Liver (tissue), 7 donors: ENCODE measurements at regions not wholly inside any gene's neighbourhood (a gene's known extent, or its start where the extent isn't known, plus 50 kb on each side); places are given as distances from the start of the nearest gene placed in this dataset.

Source experiments
- DNase-seq: peaks from one replicate; pipeline ENCODE4 v3.0.0-alpha.2; 2017; ENCODE audit warnings: low spot score
- H3K27ac ChIP-seq, 2 donors: one replicate each; pipeline ENCODE4 v1.7.0; 2013; ENCODE audit warnings: inconsistent platforms in 2 of 2, low read length in 2 of 2, control low read depth in 1 of 2, low read depth in 1 of 2, mild to moderate bottlenecking in 1 of 2
- H3K27me3 ChIP-seq, 4 donors: one replicate each; pipeline versions ENCODE4 v1.6.1 to v1.7.0; 2013; ENCODE audit warnings: low read length in 3 of 4, inconsistent platforms in 1 of 4, mild to moderate bottlenecking in 1 of 4, moderate library complexity in 1 of 4; ENCODE audit not compliant: control insufficient read depth in 4 of 4, insufficient read depth in 4 of 4
- H3K36me3 ChIP-seq, 4 donors: one replicate each; pipeline versions ENCODE4 v1.6.1 to v1.7.0; 2013; ENCODE audit warnings: low read length in 3 of 4, mild to moderate bottlenecking in 3 of 4, low read depth in 1 of 4, moderate library complexity in 1 of 4; ENCODE audit not compliant: control insufficient read depth in 4 of 4, insufficient read depth in 3 of 4
- H3K4me1 ChIP-seq, 4 donors: one replicate each; pipeline versions ENCODE4 v1.6.1 to v1.7.0; 2013; ENCODE audit warnings: low read length in 3 of 4, mild to moderate bottlenecking in 3 of 4, moderate library complexity in 1 of 4; ENCODE audit not compliant: control insufficient read depth in 4 of 4, insufficient read depth in 4 of 4
- H3K4me3 ChIP-seq, 3 donors: one replicate each; pipeline versions ENCODE4 v1.6.1 to v1.7.0; 2013; ENCODE audit warnings: low read length in 3 of 3, control low read depth in 1 of 3, low read depth in 1 of 3, mild to moderate bottlenecking in 1 of 3
- H3K9ac ChIP-seq, 2 donors: one replicate each; pipeline ENCODE4 v1.7.0; 2013; ENCODE audit warnings: low read length in 2 of 2, mild to moderate bottlenecking in 2 of 2, moderate library complexity in 2 of 2, control low read depth in 1 of 2, low read depth in 1 of 2
- H3K9me3 ChIP-seq, 4 donors: one replicate each; pipeline versions ENCODE4 v1.6.1 to v1.7.0; 2013; ENCODE audit warnings: low read length in 3 of 4; ENCODE audit not compliant: control insufficient read depth in 4 of 4
- EGR1 ChIP-seq, 2 donors: IDR thresholded peaks; 2 replicates each; pipeline ENCODE4 v1.6.1; 2016 to 2018; ENCODE audit warnings: antibody characterized with exemption in 2 of 2, low read depth in 2 of 2
- FOXA1 ChIP-seq: IDR thresholded peaks from 2 replicates; pipeline ENCODE4 v1.6.1; 2016; ENCODE audit warnings: antibody characterized with exemption
- FOXA2 ChIP-seq: IDR thresholded peaks from 2 replicates; pipeline ENCODE4 v1.6.1; 2016; ENCODE audit warnings: antibody characterized with exemption
- GABPA ChIP-seq, 2 donors: IDR thresholded peaks in 1 of 2; conservative IDR thresholded peaks in 1 of 2; 2 replicates each; pipeline ENCODE4 v1.6.1; 2016; ENCODE audit warnings: antibody characterized with exemption in 2 of 2, mild to moderate bottlenecking in 1 of 2, moderate library complexity in 1 of 2
- HNF4A ChIP-seq, 2 donors: conservative IDR thresholded peaks; 2 replicates each; pipeline ENCODE4 v1.6.1; 2016; ENCODE audit warnings: antibody characterized with exemption in 2 of 2, mild to moderate bottlenecking in 2 of 2
- HNF4G ChIP-seq: IDR thresholded peaks from 2 replicates; pipeline ENCODE4 v1.6.1; 2016; ENCODE audit warnings: antibody characterized with exemption
- JUND ChIP-seq, 2 donors: IDR thresholded peaks; 2 replicates each; pipeline ENCODE4 v1.6.1; 2016; ENCODE audit warnings: antibody characterized with exemption in 2 of 2
- NR2F2 ChIP-seq: IDR thresholded peaks from 2 replicates; pipeline ENCODE4 v1.6.1; 2016; ENCODE audit warnings: antibody characterized with exemption
- RAD21 ChIP-seq, 2 donors: IDR thresholded peaks; 2 replicates each; pipeline ENCODE4 v1.6.1; 2016; ENCODE audit warnings: antibody characterized with exemption in 2 of 2, mild to moderate bottlenecking in 2 of 2
- RXRA ChIP-seq, 2 donors: IDR thresholded peaks; 2 replicates each; pipeline ENCODE4 v1.6.1; 2017 to 2018; ENCODE audit warnings: antibody characterized with exemption in 2 of 2, mild to moderate bottlenecking in 1 of 2
- SP1 ChIP-seq: IDR thresholded peaks from 2 replicates; pipeline ENCODE4 v1.6.1; 2018; ENCODE audit warnings: antibody characterized with exemption, mild to moderate bottlenecking
- TAF1 ChIP-seq: conservative IDR thresholded peaks from 2 replicates; pipeline ENCODE4 v1.6.1; 2016; ENCODE audit warnings: antibody characterized with exemption, mild to moderate bottlenecking
- YY1 ChIP-seq: IDR thresholded peaks from 2 replicates; pipeline ENCODE4 v1.6.1; 2016; ENCODE audit warnings: antibody characterized with exemption, mild to moderate bottlenecking
- TF ChIP-seq, protein P1 (sequence below): IDR thresholded peaks from 2 replicates; pipeline ENCODE4 v1.6.1; 2016; ENCODE audit warnings: antibody characterized with exemption
- TF ChIP-seq, protein P2 (sequence below): IDR thresholded peaks from 2 replicates; pipeline ENCODE4 v1.6.1; 2016; ENCODE audit warnings: antibody characterized with exemption
- TF ChIP-seq, protein P3 (sequence below): fragments of 150-350 bp; IDR thresholded peaks from 2 replicates; pipeline ENCODE4 v1.5.1; 2017; ENCODE audit warnings: improper control_type of control experiment, low read depth, low read length; ENCODE audit not compliant: missing input control
- TF ChIP-seq, protein P4 (sequence below): IDR thresholded peaks from 2 replicates; pipeline ENCODE4 v1.6.1; 2016; ENCODE audit warnings: antibody characterized with exemption
- TF ChIP-seq, protein P5 (sequence below): IDR thresholded peaks from 2 replicates; pipeline ENCODE4 v1.6.1; 2016; ENCODE audit warnings: antibody characterized with exemption, mild to moderate bottlenecking
- donor health status: healthy.
- donor health status: healthy.
- donor health status: healthy.
- donor health status: healthy.

DNA sequence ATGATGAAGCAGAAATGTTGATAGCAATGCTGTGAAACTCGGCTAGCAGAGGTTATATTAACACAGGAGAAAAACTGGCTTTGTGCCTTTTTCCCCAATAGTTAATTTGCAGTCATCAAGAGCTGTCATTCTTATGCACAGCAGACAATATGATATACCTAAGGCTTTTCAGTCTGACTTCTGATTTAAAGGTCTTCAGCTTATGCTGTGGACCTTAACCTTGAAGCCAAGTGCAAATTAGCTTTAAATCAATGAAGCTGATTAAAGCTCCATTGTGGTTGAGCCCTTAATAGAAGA lies 171.6 kb upstream of the ID4 start (continued):
- TF ChIP-seq, protein P1, sequence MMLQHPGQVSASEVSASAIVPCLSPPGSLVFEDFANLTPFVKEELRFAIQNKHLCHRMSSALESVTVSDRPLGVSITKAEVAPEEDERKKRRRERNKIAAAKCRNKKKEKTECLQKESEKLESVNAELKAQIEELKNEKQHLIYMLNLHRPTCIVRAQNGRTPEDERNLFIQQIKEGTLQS, result no peak
- no peak for TF ChIP-seq JUND (IDR thresholded peaks at IDR 0.05)

DNA sequence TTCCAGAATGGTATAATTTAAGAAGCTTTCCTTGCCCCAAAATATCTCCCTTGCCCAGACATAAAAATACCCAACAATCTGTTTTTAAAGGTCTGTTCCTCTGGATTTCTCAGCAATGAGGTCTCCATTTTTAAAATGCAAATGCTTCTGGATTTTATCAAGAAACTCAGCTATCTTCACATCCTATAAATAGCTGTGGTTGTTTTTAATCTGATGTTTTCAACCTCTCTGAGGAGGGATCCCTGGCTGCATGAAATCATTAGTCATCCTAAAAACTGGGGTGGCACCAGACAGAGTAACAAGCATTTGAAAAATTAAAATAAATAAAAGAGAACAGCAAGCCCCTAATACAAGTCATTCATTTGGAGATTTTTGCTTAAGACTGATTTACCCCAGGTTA lies 168.5 kb upstream of the ID4 start:
- Histone ChIP-seq H3K36me3 (no peaks in the 10 kb centered on the region), H3K9ac (no peak overlapping the region), H3K27ac (no peak overlapping the region), H3K27me3 (no peaks in the 10 kb centered on the region), H3K4me1 (no peaks in the 10 kb centered on the region), H3K9me3 (no peaks in the 10 kb centered on the region), H3K4me3 (no peak overlapping the region)
- no peak for DNase-seq
- no peak for TF ChIP-seq TAF1

DNA sequence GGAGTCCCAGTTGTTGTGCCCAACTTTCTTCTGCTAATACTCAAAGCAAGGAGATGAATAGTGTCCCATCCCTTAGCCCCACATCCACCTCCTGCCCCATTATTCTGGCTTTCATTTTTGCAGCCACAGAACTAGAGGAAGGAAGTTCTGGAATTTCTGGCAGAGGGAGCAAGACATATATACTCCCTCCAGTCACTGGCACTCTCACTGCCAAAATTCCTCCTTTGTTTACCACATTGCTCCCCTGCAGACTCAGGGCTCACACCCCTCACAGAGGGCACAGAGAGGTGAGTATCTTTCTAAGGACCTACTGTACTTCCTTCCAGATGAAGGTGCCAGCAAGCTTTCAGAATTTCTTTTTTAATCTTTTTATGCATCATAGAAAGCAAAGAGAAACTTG lies 168.0 kb upstream of the ID4 start:
- TF ChIP-seq HNF4G (no peak), FOXA1 (no peak), EGR1 (IDR thresholded peaks at IDR 0.05; ENCODE audit: low read depth in 2 of 2) (no peak), RAD21 (IDR thresholded peaks at IDR 0.05) (no peak), TAF1 (no peak), HNF4A (conservative IDR thresholded peaks at IDR 0.05) (no peak), JUND (IDR thresholded peaks at IDR 0.05) (no peak), SP1 (no peak), NR2F2 (no peak), FOXA2 (no peak), YY1 (no peak), RXRA (IDR thresholded peaks at IDR 0.05) (no peak), GABPA (IDR thresholded peaks at IDR 0.05 in 1 of 2, conservative IDR thresholded peaks at IDR 0.05 in 1 of 2) (no peak)
- TF ChIP-seq, protein P2, sequence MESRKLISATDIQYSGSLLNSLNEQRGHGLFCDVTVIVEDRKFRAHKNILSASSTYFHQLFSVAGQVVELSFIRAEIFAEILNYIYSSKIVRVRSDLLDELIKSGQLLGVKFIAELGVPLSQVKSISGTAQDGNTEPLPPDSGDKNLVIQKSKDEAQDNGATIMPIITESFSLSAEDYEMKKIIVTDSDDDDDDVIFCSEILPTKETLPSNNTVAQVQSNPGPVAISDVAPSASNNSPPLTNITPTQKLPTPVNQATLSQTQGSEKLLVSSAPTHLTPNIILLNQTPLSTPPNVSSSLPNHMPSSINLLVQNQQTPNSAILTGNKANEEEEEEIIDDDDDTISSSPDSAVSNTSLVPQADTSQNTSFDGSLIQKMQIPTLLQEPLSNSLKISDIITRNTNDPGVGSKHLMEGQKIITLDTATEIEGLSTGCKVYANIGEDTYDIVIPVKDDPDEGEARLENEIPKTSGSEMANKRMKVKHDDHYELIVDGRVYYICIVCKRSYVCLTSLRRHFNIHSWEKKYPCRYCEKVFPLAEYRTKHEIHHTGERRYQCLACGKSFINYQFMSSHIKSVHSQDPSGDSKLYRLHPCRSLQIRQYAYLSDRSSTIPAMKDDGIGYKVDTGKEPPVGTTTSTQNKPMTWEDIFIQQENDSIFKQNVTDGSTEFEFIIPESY, result no peak
- TF ChIP-seq, protein P3, sequence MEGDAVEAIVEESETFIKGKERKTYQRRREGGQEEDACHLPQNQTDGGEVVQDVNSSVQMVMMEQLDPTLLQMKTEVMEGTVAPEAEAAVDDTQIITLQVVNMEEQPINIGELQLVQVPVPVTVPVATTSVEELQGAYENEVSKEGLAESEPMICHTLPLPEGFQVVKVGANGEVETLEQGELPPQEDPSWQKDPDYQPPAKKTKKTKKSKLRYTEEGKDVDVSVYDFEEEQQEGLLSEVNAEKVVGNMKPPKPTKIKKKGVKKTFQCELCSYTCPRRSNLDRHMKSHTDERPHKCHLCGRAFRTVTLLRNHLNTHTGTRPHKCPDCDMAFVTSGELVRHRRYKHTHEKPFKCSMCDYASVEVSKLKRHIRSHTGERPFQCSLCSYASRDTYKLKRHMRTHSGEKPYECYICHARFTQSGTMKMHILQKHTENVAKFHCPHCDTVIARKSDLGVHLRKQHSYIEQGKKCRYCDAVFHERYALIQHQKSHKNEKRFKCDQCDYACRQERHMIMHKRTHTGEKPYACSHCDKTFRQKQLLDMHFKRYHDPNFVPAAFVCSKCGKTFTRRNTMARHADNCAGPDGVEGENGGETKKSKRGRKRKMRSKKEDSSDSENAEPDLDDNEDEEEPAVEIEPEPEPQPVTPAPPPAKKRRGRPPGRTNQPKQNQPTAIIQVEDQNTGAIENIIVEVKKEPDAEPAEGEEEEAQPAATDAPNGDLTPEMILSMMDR, result no peak
- TF ChIP-seq, protein P1, result no peak
- TF ChIP-seq, protein P4, sequence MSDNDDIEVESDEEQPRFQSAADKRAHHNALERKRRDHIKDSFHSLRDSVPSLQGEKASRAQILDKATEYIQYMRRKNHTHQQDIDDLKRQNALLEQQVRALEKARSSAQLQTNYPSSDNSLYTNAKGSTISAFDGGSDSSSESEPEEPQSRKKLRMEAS, result no peak
- TF ChIP-seq, protein P5, sequence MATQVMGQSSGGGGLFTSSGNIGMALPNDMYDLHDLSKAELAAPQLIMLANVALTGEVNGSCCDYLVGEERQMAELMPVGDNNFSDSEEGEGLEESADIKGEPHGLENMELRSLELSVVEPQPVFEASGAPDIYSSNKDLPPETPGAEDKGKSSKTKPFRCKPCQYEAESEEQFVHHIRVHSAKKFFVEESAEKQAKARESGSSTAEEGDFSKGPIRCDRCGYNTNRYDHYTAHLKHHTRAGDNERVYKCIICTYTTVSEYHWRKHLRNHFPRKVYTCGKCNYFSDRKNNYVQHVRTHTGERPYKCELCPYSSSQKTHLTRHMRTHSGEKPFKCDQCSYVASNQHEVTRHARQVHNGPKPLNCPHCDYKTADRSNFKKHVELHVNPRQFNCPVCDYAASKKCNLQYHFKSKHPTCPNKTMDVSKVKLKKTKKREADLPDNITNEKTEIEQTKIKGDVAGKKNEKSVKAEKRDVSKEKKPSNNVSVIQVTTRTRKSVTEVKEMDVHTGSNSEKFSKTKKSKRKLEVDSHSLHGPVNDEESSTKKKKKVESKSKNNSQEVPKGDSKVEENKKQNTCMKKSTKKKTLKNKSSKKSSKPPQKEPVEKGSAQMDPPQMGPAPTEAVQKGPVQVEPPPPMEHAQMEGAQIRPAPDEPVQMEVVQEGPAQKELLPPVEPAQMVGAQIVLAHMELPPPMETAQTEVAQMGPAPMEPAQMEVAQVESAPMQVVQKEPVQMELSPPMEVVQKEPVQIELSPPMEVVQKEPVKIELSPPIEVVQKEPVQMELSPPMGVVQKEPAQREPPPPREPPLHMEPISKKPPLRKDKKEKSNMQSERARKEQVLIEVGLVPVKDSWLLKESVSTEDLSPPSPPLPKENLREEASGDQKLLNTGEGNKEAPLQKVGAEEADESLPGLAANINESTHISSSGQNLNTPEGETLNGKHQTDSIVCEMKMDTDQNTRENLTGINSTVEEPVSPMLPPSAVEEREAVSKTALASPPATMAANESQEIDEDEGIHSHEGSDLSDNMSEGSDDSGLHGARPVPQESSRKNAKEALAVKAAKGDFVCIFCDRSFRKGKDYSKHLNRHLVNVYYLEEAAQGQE, result no peak
- no peak overlapping the region for H3K9ac ChIP-seq
- H3K4me3 ChIP-seq, result no peak overlapping the region

More for the DNA sequence above, 168.0 kb upstream of the ID4 start:
- Histone ChIP-seq H3K27ac (no peak overlapping the region), H3K36me3 (no peaks in the 10 kb centered on the region), H3K9me3 (no peaks in the 10 kb centered on the region), H3K27me3 (no peaks in the 10 kb centered on the region), H3K4me1 (no peaks in the 10 kb centered on the region)
- no peak for DNase-seq
